ENCODE measurements at regions not wholly inside any gene's neighbourhood (a gene's known extent, or its start where the extent isn't known, plus 50 kb on each side); places are given as distances from the start of the nearest gene placed in this dataset.

- H3K18ac ChIP-seq (ENCODE audit: extremely low read depth, low read length): no peak overlapping the region
- no peak overlapping the region for H4K91ac ChIP-seq (replicated peaks; ENCODE audit: insufficient read length, low read length)
- no peak overlapping the region for H3K9ac ChIP-seq (replicated peaks in 1 of 4; ENCODE audit: extremely low read depth in 1 of 4, low read depth in 3 of 4, low read length in 3 of 4)
- H3K4ac ChIP-seq (replicated peaks; ENCODE audit: insufficient read length, low read depth, low read length): no peak overlapping the region
- H3K56ac ChIP-seq (replicated peaks; ENCODE audit: insufficient read length, low read depth, low read length): no peak overlapping the region
- H3K4me1 ChIP-seq (replicated peaks in 1 of 4; ENCODE audit: control insufficient read depth in 3 of 4, insufficient read depth in 4 of 4, low read length in 3 of 4): peaks cover 0 to 3% (median 0%) of the 10 kb centered on the region in 4 experiments; a peak in 1 of 7 replicates
- no peak overlapping the region for H3K27ac ChIP-seq (ENCODE audit: low read depth, low read length)
- no peak overlapping the region for H2BK15ac ChIP-seq (ENCODE audit: low read length)
- WGBS, 2 experiments (ENCODE audit: extremely low coverage in 1 of 2, insufficient coverage in 1 of 2, insufficient read length in 1 of 2, insufficient replicate concordance in 2 of 2, low coverage in 1 of 2, low lambda C conversion rate in 2 of 2, missing lambda C conversion rate in 1 of 2): 80% methylated on average over 1 of the region's 1 CpG; no CpG with 5 or more reads in 1 of the 2 experiments
- CTCF ChIA-PET (ENCODE audit: partially characterized antibody): no interaction called here
- no peak overlapping the region for H2AFZ ChIP-seq (ENCODE audit: low read length)
- H2BK5ac ChIP-seq (ENCODE audit: low read depth, low read length): no peak overlapping the region
- no peak overlapping the region for H3K4me2 ChIP-seq (ENCODE audit: insufficient read depth in 1 of 2, low read depth in 2 of 2, low read length in 2 of 2)
- H4K8ac ChIP-seq (ENCODE audit: extremely low read depth, insufficient read depth, low read length): no peak overlapping the region
- no peaks in the 10 kb centered on the region for H3K9me3 ChIP-seq (ENCODE audit: insufficient read depth in 2 of 2, low read depth in 1 of 2, low read length in 1 of 2)
- H2BK20ac ChIP-seq (ENCODE audit: low read length): no peak overlapping the region
- no peak for FAIRE-seq
- TF ChIP-seq PHF8 (conservative IDR thresholded peaks at IDR 0.05; ENCODE audit: low read depth, low read length): no peak
- TF ChIP-seq HDAC2 (IDR thresholded peaks at IDR 0.05; ENCODE audit: borderline replicate concordance in 1 of 2, low read depth in 2 of 2, low read length in 2 of 2): no peak
- H2BK120ac ChIP-seq (replicated peaks; ENCODE audit: low read depth, low read length): no peak overlapping the region
- H3K79me2 ChIP-seq (ENCODE audit: control insufficient read depth in 1 of 2, insufficient read depth in 2 of 2, low read length in 2 of 2): no peaks in the 10 kb centered on the region
- POLR2A ChIA-PET (ENCODE audit: partially characterized antibody): no interaction called here
- no peak overlapping the region for H3K4me3 ChIP-seq (ENCODE audit: extremely low read depth in 1 of 4, insufficient read depth in 2 of 4, low read depth in 3 of 4, low read length in 4 of 4)
- H4K5ac ChIP-seq (ENCODE audit: insufficient read length, low read depth, low read length): no peak overlapping the region
- H3K23ac ChIP-seq (ENCODE audit: insufficient read length): no peak overlapping the region
- H3K23me2 ChIP-seq (ENCODE audit: low read depth, low read length): no peaks in the 10 kb centered on the region
- H2AK5ac ChIP-seq (ENCODE audit: low read depth, low read length): no peak overlapping the region
- no peaks in the 10 kb centered on the region for H3K79me1 ChIP-seq (ENCODE audit: low read depth, low read length)
- H4K20me1 ChIP-seq (replicated peaks in 1 of 2; ENCODE audit: control insufficient read depth in 1 of 2, insufficient read depth in 2 of 2, low read length in 2 of 2): no peaks in the 10 kb centered on the region
- no peaks in the 10 kb centered on the region for H3K36me3 ChIP-seq (ENCODE audit: control insufficient read depth in 2 of 4, insufficient read depth in 4 of 4, low read length in 3 of 4)
- no peaks in the 10 kb centered on the region; a peak in 1 of 7 replicates for H3K27me3 ChIP-seq (replicated peaks in 1 of 4; ENCODE audit: control insufficient read depth in 3 of 4, extremely low read depth in 1 of 4, insufficient read depth in 3 of 4, low read length in 3 of 4)
- no peak for DNase-seq (ENCODE audit: low read depth in 1 of 2, low spot score in 2 of 2)
- no peak overlapping the region for H2BK12ac ChIP-seq (ENCODE audit: low read depth, low read length)
- no peak overlapping the region for H3K14ac ChIP-seq (ENCODE audit: insufficient read length)
Observed at GRCh38 chr2:122598784-122599183, 843.3 kb downstream of the TSN start.
